HG03039 (cell line): ENCODE measurements at regions not wholly inside any gene's neighbourhood (a gene's known extent, or its start where the extent isn't known, plus 50 kb on each side); places are given as distances from the start of the nearest gene placed in this dataset.
A peak's percentile ranks its signal among the peaks of the same experiment; 100 is the strongest.
"Not testable (repeated sequence)": the region's sequence is repeated elsewhere in the genome, so short reads cannot be mapped to it uniquely, and the experiment has no call there.

Experiments used
- ATAC-seq: cut with Tn5 transposase; IDR thresholded peaks from one replicate; pipeline ENCODE4 v1.9.1; 2021; ENCODE audit warnings: mild to moderate bottlenecking, moderate library complexity; ENCODE audit not compliant: unreplicated experiment

DNA sequence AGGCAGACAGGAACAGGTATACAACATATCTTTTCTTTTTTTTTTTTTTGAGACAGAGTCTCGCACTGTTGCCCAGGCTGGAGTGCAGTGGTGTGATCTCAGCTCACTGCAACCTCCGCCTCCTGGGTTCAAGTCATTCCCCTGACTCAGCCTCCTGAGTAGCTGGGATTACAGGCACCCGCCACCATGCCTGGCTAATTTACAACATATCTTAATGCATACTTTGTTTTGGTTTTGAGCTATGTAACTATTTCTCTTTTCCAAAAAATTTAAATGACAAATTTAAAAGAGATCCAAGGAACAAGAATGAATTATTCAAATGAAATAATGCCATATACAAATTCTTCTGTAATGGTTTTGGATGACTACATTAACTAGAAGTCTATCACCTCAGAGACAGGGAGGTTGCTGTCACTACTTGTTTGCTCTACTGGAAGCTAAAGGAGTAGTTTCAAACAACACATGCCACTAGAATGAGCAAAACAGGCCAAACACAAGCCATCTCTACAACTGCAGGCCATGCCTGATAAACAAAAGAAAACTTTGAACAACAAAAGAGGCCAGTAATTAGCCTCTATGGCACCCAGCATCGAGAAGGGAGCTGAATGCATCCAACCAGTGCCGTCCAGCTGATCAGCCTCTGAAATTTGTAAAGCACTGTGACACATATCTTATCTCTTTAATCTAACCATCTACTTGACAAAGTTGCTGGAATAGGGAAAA, 133.6 kb upstream of the VOPP1 start:
- not testable (repeated sequence) for ATAC-seq

- not testable (repeated sequence) for ATAC-seq
Observed at GRCh38 chr7:55702831-55703230, 130.5 kb upstream of the VOPP1 start.

DNA sequence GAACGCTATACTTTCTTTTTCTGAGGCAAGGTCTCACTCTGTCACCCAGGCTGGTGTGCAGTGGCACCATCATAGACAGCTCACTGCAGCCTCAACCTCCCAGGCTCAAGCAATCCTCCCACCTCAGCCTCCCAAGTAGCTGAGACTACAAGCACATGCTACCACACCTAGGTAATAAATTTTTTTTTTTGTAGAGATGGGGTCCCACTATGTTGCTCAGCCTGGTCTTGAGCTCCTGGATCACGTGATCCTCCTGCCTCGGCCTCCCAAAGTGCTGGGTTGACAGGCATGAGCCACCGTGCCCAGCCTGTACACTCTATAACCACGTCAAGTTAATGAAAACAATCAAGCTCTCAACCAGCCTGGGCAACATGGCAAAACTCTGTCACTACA, 127.1 kb upstream of the VOPP1 start:
- ATAC-seq: not testable (repeated sequence)

GRCh38 chr7:55698607-55699449, 126.5 kb upstream of the VOPP1 start:
- peak; percentile 85 for ATAC-seq

- ATAC-seq: not testable (repeated sequence)
Observed at GRCh38 chr7:55695893-55696701, 123.8 kb upstream of the VOPP1 start.

DNA sequence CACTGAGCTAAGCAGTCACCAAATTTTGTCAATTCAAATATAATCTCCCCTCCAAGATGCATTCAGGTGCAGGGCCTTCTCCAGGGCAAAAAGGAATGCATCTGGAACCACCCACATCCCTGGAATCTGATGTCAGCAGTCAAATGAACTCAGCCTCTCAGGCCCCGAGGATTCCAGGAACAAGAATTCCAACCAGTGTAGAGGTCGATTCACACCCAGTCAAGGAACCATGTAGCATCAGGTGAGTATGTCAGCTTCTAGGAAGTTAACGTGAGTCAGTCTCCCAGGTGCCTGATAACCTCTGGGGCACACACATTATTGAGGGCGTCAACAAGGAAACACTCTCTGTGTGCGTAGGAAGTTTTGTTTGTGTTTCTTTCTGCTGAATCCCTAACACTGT, 122.2 kb upstream of the VOPP1 start:
- not testable (repeated sequence) for ATAC-seq

GRCh38 chr7:55688684-55689681, 116.7 kb upstream of the VOPP1 start:
- ATAC-seq: not testable (repeated sequence)

- not testable (repeated sequence) for ATAC-seq
Observed at GRCh38 chr7:55688261-55688660, 116.0 kb upstream of the VOPP1 start.

GRCh38 chr7:55687252-55687651, 115.0 kb upstream of the VOPP1 start:
- ATAC-seq: not testable (repeated sequence)

DNA sequence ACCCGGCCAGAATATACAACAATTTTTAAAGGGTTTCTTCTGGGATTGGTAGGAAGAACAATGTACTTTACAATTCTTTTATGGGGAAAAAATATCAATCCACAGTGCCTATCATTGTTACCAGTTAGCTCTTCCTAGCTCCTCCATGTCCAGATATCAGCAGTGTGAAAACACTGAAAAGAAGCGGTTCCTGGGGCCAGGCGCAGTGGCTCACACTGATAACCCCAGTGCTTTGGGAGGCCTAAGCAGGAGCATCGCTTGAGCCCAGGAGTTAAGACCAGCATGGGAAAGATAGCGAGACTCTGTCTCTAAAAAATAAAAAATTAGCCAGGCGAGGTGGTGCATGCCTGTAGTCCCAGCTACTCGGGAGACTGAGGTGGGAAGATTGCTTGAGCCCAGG, 114.5 kb upstream of the VOPP1 start:
- ATAC-seq: not testable (repeated sequence)

DNA sequence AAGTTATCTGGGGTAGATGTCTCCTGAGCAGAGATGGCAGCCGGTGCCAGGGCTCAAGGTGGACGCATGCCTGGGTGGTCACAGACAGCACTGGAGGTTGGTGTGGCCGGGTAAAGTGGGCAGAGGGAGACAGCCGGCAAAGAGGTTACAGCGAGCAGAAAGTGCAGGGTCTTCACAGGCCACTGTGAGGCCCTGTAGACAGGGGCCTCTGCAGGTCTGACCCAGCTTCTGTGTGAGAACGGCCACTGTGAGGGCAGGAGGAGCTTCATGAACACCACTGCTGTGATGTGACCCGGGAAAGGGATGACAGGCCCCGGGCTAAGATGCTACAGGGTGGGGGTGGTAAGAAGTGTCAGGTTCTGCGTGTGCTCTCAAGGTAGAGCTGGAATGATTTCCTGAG, 111.2 kb upstream of the VOPP1 start:
- ATAC-seq: not testable (repeated sequence)

DNA sequence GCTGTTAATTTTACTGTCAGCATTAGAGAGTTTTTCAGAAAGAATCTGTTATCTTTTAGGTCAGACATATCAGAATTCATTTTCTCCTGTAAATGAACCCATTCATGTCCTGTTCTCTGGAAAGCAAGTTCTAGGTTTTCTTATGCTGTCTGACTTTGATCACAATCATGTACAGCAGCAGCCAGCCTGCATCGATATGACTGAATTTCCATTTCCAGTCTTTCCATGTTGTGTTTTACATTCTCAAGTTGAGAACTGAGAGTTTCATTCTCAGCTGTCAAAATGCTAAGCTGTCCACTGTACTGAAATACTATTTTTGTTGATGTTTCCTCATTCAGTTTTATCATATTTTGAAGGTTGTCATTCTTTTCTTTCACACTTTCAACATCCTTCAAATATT, 103.3 kb upstream of the VOPP1 start:
- ATAC-seq: not testable (repeated sequence)

GRCh38 chr7:55673525-55673924, 101.2 kb upstream of the VOPP1 start:
- ATAC-seq: not testable (repeated sequence)

DNA sequence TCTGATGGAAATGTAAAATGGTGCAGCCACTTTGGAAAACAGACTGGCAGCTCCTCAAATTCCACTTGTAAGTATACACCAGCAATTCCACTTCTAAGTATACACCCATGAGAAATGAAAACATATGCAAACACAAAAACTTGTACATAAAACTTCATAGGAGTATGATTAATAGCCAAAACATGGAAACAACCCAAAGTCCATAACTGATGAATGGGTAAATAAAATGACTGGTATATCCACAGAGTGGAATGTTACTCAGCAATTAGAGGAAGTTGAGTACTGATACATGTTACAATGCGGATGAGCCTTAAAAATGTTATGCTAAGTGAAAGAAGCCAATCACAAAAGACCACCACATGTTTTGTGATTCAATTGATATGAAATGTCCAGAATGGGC, 99.8 kb upstream of the VOPP1 start:
- not testable (repeated sequence) for ATAC-seq

- no peak for ATAC-seq
Observed at GRCh38 chr7:55657654-55658053, 85.4 kb upstream of the VOPP1 start.

DNA sequence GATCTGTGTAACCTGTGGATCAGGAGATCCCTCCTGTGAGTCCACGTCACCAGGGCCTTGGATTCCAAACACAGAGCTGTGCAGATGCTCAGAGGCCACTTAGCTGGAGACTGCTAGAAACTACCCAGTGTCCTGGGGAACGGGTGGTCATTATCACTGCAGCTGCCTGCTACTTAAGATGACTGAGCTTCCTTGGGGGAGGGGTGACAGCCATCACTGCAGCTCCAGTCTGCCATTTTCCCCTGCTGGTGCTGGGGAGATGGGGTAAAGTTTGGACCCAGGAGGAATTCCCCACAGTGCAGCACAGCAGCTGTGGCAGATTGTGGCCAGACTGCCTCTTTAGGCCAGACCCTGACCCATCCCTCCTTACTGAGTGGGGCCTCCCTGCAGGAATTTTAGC, 78.8 kb upstream of the VOPP1 start:
- no peak for ATAC-seq

DNA sequence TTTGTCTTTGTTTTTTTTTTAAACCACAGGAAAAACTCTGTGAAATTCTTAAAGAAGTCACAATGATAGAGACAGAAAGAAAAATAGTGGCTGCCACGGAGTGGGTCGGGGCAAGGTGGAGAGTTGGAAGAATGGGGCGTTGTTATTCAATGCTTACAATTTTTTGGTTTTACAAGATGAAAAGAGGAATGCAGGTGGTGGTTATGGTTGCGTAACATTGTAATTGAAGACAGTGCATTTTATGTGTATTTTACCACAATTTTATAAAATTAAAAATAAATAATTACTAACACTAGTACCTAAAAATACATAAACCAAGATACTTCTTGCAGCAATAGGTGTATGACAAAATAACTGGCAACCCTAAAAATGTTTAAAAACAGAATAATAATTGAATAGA, 76.9 kb upstream of the VOPP1 start:
- no peak for ATAC-seq

GRCh38 chr7:55644567-55644966, 72.3 kb upstream of the VOPP1 start:
- ATAC-seq: no peak

- no peak for ATAC-seq
Observed at GRCh38 chr7:55642266-55642665, 70.0 kb upstream of the VOPP1 start.

DNA sequence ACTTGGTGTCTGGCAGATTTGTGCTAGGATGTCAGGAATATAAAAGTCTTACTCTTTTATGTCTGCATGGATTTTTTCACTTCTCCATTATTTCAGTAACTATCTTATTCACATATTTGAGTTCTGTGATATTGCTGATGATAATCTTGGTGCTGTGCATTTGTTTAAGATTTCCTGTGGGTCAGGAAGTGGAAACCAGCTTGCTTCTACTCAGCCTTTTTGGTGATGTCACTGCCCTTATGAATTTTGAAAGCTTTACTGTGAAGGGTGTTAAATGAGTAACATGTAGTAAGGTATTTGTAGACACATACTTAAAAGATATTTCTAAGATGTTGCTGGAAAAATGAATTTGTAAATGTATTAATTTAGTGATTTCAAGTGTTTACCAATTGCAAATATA, 69.5 kb upstream of the VOPP1 start:
- peak; percentile 71 for ATAC-seq
